DND-41 (cell line): ENCODE measurements at regions not wholly inside any gene's neighbourhood (a gene's known extent, or its start where the extent isn't known, plus 50 kb on each side); places are given as distances from the start of the nearest gene placed in this dataset.

Experiments used
- ATAC-seq: fragments of 200-7000 bp; cut with Tn5 transposase; 3 replicates; pipeline ENCODE4 v1.9.1; 2021; ENCODE audit warnings: low read depth; ENCODE audit not compliant: insufficient read depth
- DNase-seq: peaks from one replicate; pipeline ENCODE4 v3.0.0-alpha.2; 2020
- H2AFZ ChIP-seq: 2 replicates; pipeline ENCODE4 v1.6.0; 2012; ENCODE audit warnings: low read depth, low read length
- H3K27ac ChIP-seq: 2 replicates; pipeline ENCODE4 v1.5.1; 2012; ENCODE audit warnings: low read length, inconsistent platforms
- H3K27me3 ChIP-seq: fragments of 200-600 bp; sonication (generic); 2 replicates; pipeline ENCODE4 v1.6.0; 2012; ENCODE audit warnings: low read length, mild to moderate bottlenecking, inconsistent platforms; ENCODE audit not compliant: insufficient read depth, poor library complexity
- H3K36me3 ChIP-seq: 2 replicates; pipeline ENCODE4 v1.5.1; 2012; ENCODE audit warnings: low read length, inconsistent platforms; ENCODE audit not compliant: insufficient read depth
- H3K4me1 ChIP-seq: 2 replicates; pipeline ENCODE4 v1.5.1; 2012; ENCODE audit warnings: mild to moderate bottlenecking, low read length; ENCODE audit not compliant: insufficient read depth
- H3K4me2 ChIP-seq: 2 replicates; pipeline ENCODE4 v1.6.0; 2012; ENCODE audit warnings: mild to moderate bottlenecking, moderate library complexity, low read length, inconsistent platforms; ENCODE audit not compliant: insufficient read depth
- H3K4me3 ChIP-seq, 2 experiments: fragments of 200-600 bp in 1 of 2; shearing (Covaris generic) in 1 of 2; 2 replicates each; pipeline ENCODE4 v1.5.1; 2012 to 2016; ENCODE audit warnings: inconsistent platforms in 2 of 2, low read length in 2 of 2, mild to moderate bottlenecking in 2 of 2, low read depth in 1 of 2, moderate library complexity in 1 of 2
- H3K79me2 ChIP-seq: 2 replicates; pipeline ENCODE4 v1.6.0; 2012; ENCODE audit warnings: low read length, inconsistent platforms; ENCODE audit not compliant: insufficient read depth
- H3K9ac ChIP-seq: 2 replicates; pipeline ENCODE4 v1.6.0; 2012; ENCODE audit warnings: low read depth, mild to moderate bottlenecking, inconsistent platforms, low read length, moderate library complexity
- H3K9me3 ChIP-seq: 2 replicates; pipeline ENCODE4 v1.5.1; 2012; ENCODE audit warnings: low read length, moderate library complexity, mild to moderate bottlenecking, inconsistent platforms; ENCODE audit not compliant: insufficient read depth, severe bottlenecking
- H4K20me1 ChIP-seq: 2 replicates; pipeline ENCODE4 v1.6.0; 2012; ENCODE audit warnings: low read length; ENCODE audit not compliant: insufficient read depth
- EZH2 ChIP-seq: IDR thresholded peaks from 3 replicates; pipeline ENCODE4 v1.6.1; 2012; ENCODE audit warnings: borderline replicate concordance, low read depth, mild to moderate bottlenecking, moderate library complexity, low read length, inconsistent platforms; ENCODE audit not compliant: severe bottlenecking
- TF ChIP-seq, protein P1 (sequence below): IDR thresholded peaks from 2 replicates; pipeline ENCODE4 v1.5.1; 2012; ENCODE audit warnings: borderline replicate concordance, low read length, moderate library complexity, mild to moderate bottlenecking; ENCODE audit not compliant: poor library complexity, severe bottlenecking; ENCODE audit errors: extremely low read depth

GRCh38 chr15:91769476-91769875 is 84.0 kb upstream of the SLCO3A1 start:
- H3K79me2 ChIP-seq: no peaks in the 10 kb centered on the region
- no peaks in the 10 kb centered on the region for H3K4me1 ChIP-seq
- H3K36me3 ChIP-seq: no peaks in the 10 kb centered on the region
- H3K9ac ChIP-seq: no peak overlapping the region
- H3K9me3 ChIP-seq: no peaks in the 10 kb centered on the region
- no peak for TF ChIP-seq EZH2
- TF ChIP-seq, protein P1, sequence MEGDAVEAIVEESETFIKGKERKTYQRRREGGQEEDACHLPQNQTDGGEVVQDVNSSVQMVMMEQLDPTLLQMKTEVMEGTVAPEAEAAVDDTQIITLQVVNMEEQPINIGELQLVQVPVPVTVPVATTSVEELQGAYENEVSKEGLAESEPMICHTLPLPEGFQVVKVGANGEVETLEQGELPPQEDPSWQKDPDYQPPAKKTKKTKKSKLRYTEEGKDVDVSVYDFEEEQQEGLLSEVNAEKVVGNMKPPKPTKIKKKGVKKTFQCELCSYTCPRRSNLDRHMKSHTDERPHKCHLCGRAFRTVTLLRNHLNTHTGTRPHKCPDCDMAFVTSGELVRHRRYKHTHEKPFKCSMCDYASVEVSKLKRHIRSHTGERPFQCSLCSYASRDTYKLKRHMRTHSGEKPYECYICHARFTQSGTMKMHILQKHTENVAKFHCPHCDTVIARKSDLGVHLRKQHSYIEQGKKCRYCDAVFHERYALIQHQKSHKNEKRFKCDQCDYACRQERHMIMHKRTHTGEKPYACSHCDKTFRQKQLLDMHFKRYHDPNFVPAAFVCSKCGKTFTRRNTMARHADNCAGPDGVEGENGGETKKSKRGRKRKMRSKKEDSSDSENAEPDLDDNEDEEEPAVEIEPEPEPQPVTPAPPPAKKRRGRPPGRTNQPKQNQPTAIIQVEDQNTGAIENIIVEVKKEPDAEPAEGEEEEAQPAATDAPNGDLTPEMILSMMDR: no peak
- H4K20me1 ChIP-seq: no peaks in the 10 kb centered on the region
- H3K27me3 ChIP-seq: no peaks in the 10 kb centered on the region
- no peak for ATAC-seq
- no peak overlapping the region for H3K4me2 ChIP-seq
- no peak overlapping the region for H3K4me3 ChIP-seq
- H2AFZ ChIP-seq: no peak overlapping the region
- no peak for DNase-seq
- H3K27ac ChIP-seq: no peak overlapping the region

DNA sequence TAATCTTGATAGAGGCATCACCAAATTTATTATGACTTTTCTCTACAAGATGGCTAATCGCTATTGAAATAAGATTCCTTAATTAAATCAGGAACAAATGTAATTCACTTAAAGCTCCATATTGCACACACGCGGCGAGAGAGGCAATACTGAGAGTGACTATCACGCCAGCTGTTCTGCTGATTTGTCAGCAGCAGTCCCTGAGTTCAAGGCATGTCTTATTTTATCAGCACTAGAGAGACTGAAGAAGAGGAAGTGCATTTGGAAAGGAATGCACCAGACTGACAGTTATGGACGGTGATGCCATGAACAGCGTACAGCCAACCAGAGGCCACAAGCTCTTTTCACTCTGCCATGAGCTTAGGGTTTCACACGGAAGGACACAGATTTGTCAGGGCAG is 83.6 kb upstream of the SLCO3A1 start:
- Histone ChIP-seq H3K36me3 (no peaks in the 10 kb centered on the region), H3K4me1 (no peaks in the 10 kb centered on the region), H2AFZ (no peak overlapping the region), H3K4me2 (no peak overlapping the region), H3K4me3 (no peak overlapping the region), H3K9ac (no peak overlapping the region), H3K9me3 (no peaks in the 10 kb centered on the region), H3K27ac (no peak overlapping the region), H3K79me2 (no peaks in the 10 kb centered on the region), H3K27me3 (no peaks in the 10 kb centered on the region), H4K20me1 (no peaks in the 10 kb centered on the region)
- no peak for ATAC-seq
- TF ChIP-seq, protein P1: no peak
- no peak for TF ChIP-seq EZH2
- no peak for DNase-seq

GRCh38 chr15:91776104-91776503 is 77.4 kb upstream of the SLCO3A1 start:
- Histone ChIP-seq H3K27ac (no peak overlapping the region), H3K79me2 (no peaks in the 10 kb centered on the region), H3K9ac (no peak overlapping the region), H3K9me3 (no peaks in the 10 kb centered on the region), H3K4me2 (no peak overlapping the region), H2AFZ (no peak overlapping the region), H3K4me1 (no peaks in the 10 kb centered on the region), H3K36me3 (no peaks in the 10 kb centered on the region), H3K4me3 (no peak overlapping the region), H3K27me3 (peaks cover 11% of the 10 kb centered on the region), H4K20me1 (no peaks in the 10 kb centered on the region)
- TF ChIP-seq, protein P1: no peak
- TF ChIP-seq EZH2: no peak
- DNase-seq: no peak
- ATAC-seq: no peak

DNA sequence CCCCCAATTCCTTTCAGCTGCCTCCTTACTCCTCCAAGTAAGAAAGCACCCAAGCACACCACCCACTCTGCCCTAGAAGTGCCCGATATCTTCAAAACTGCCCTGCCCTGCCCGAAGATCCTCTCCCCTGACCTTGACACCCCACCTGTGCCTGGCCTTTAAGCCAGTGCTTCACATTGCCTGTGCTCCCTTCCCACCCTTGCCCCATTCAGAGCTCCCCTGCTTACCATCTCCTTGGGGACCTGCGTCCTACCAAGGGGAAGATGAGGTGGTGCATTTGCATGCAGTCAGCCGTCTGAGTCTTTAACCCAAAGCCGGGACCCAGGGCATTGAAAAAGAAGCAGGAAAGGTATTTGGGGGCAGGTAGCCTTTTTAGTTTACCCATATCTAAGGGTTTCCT is 73.5 kb upstream of the SLCO3A1 start:
- TF ChIP-seq, protein P1: no peak
- no peak for TF ChIP-seq EZH2
- Histone ChIP-seq H3K9me3 (no peaks in the 10 kb centered on the region), H3K79me2 (no peaks in the 10 kb centered on the region), H3K36me3 (no peaks in the 10 kb centered on the region), H3K27me3 (peaks cover 14% of the 10 kb centered on the region), H3K4me1 (no peaks in the 10 kb centered on the region), H3K4me2 (no peak overlapping the region), H3K9ac (no peak overlapping the region), H3K4me3 (no peak overlapping the region), H3K27ac (no peak overlapping the region), H4K20me1 (no peaks in the 10 kb centered on the region), H2AFZ (no peak overlapping the region)
- ATAC-seq (no peak), DNase-seq (no peak)
